DND-41 (cell line): ENCODE measurements at regions not wholly inside any gene's neighbourhood (a gene's known extent, or its start where the extent isn't known, plus 50 kb on each side); places are given as distances from the start of the nearest gene placed in this dataset.

ENCODE experiments used
- ATAC-seq: fragments of 200-7000 bp; cut with Tn5 transposase; 3 replicates; pipeline ENCODE4 v1.9.1; 2021; ENCODE audit warnings: low read depth; ENCODE audit not compliant: insufficient read depth
- DNase-seq: peaks from one replicate; pipeline ENCODE4 v3.0.0-alpha.2; 2020
- H2AFZ ChIP-seq: 2 replicates; pipeline ENCODE4 v1.6.0; 2012; ENCODE audit warnings: low read depth, low read length
- H3K27ac ChIP-seq: 2 replicates; pipeline ENCODE4 v1.5.1; 2012; ENCODE audit warnings: low read length, inconsistent platforms
- H3K27me3 ChIP-seq: fragments of 200-600 bp; sonication (generic); 2 replicates; pipeline ENCODE4 v1.6.0; 2012; ENCODE audit warnings: low read length, mild to moderate bottlenecking, inconsistent platforms; ENCODE audit not compliant: insufficient read depth, poor library complexity
- H3K36me3 ChIP-seq: 2 replicates; pipeline ENCODE4 v1.5.1; 2012; ENCODE audit warnings: low read length, inconsistent platforms; ENCODE audit not compliant: insufficient read depth
- H3K4me1 ChIP-seq: 2 replicates; pipeline ENCODE4 v1.5.1; 2012; ENCODE audit warnings: mild to moderate bottlenecking, low read length; ENCODE audit not compliant: insufficient read depth
- H3K4me2 ChIP-seq: 2 replicates; pipeline ENCODE4 v1.6.0; 2012; ENCODE audit warnings: mild to moderate bottlenecking, moderate library complexity, low read length, inconsistent platforms; ENCODE audit not compliant: insufficient read depth
- H3K4me3 ChIP-seq, 2 experiments: fragments of 200-600 bp in 1 of 2; shearing (Covaris generic) in 1 of 2; 2 replicates each; pipeline ENCODE4 v1.5.1; 2012 to 2016; ENCODE audit warnings: inconsistent platforms in 2 of 2, low read length in 2 of 2, mild to moderate bottlenecking in 2 of 2, low read depth in 1 of 2, moderate library complexity in 1 of 2
- H3K79me2 ChIP-seq: 2 replicates; pipeline ENCODE4 v1.6.0; 2012; ENCODE audit warnings: low read length, inconsistent platforms; ENCODE audit not compliant: insufficient read depth
- H3K9ac ChIP-seq: 2 replicates; pipeline ENCODE4 v1.6.0; 2012; ENCODE audit warnings: low read depth, mild to moderate bottlenecking, inconsistent platforms, low read length, moderate library complexity
- H3K9me3 ChIP-seq: 2 replicates; pipeline ENCODE4 v1.5.1; 2012; ENCODE audit warnings: low read length, moderate library complexity, mild to moderate bottlenecking, inconsistent platforms; ENCODE audit not compliant: insufficient read depth, severe bottlenecking
- H4K20me1 ChIP-seq: 2 replicates; pipeline ENCODE4 v1.6.0; 2012; ENCODE audit warnings: low read length; ENCODE audit not compliant: insufficient read depth
- EZH2 ChIP-seq: IDR thresholded peaks from 3 replicates; pipeline ENCODE4 v1.6.1; 2012; ENCODE audit warnings: borderline replicate concordance, low read depth, mild to moderate bottlenecking, moderate library complexity, low read length, inconsistent platforms; ENCODE audit not compliant: severe bottlenecking
- TF ChIP-seq, protein P1 (sequence below): IDR thresholded peaks from 2 replicates; pipeline ENCODE4 v1.5.1; 2012; ENCODE audit warnings: borderline replicate concordance, low read length, moderate library complexity, mild to moderate bottlenecking; ENCODE audit not compliant: poor library complexity, severe bottlenecking; ENCODE audit errors: extremely low read depth

- ATAC-seq (no peak), DNase-seq (no peak)
- no peaks in the 10 kb centered on the region for H3K27me3 ChIP-seq
- H3K79me2 ChIP-seq: no peaks in the 10 kb centered on the region
- H2AFZ ChIP-seq: no peak overlapping the region
- no peak overlapping the region for H3K27ac ChIP-seq
- no peak overlapping the region for H3K9ac ChIP-seq
- H3K4me3 ChIP-seq: no peak overlapping the region
- TF ChIP-seq, protein P1, sequence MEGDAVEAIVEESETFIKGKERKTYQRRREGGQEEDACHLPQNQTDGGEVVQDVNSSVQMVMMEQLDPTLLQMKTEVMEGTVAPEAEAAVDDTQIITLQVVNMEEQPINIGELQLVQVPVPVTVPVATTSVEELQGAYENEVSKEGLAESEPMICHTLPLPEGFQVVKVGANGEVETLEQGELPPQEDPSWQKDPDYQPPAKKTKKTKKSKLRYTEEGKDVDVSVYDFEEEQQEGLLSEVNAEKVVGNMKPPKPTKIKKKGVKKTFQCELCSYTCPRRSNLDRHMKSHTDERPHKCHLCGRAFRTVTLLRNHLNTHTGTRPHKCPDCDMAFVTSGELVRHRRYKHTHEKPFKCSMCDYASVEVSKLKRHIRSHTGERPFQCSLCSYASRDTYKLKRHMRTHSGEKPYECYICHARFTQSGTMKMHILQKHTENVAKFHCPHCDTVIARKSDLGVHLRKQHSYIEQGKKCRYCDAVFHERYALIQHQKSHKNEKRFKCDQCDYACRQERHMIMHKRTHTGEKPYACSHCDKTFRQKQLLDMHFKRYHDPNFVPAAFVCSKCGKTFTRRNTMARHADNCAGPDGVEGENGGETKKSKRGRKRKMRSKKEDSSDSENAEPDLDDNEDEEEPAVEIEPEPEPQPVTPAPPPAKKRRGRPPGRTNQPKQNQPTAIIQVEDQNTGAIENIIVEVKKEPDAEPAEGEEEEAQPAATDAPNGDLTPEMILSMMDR: no peak
- no peak for TF ChIP-seq EZH2
- peaks cover 31% of the 10 kb centered on the region for H3K4me1 ChIP-seq
- no peak overlapping the region for H3K4me2 ChIP-seq
- no peaks in the 10 kb centered on the region for H3K9me3 ChIP-seq
- no peaks in the 10 kb centered on the region for H3K36me3 ChIP-seq
- H4K20me1 ChIP-seq: no peaks in the 10 kb centered on the region
These were observed 301.7 kb upstream of the KAZN start for GRCh38 chr1:14296795-14297194.

GRCh38 chr1:14297356-14297755 lies 301.1 kb upstream of the KAZN start:
- H3K4me1 ChIP-seq: peaks cover 25% of the 10 kb centered on the region
- no peak overlapping the region for H3K9ac ChIP-seq
- H4K20me1 ChIP-seq: no peaks in the 10 kb centered on the region
- no peaks in the 10 kb centered on the region for H3K79me2 ChIP-seq
- no peak overlapping the region for H2AFZ ChIP-seq
- H3K4me3 ChIP-seq: no peak overlapping the region
- H3K4me2 ChIP-seq: no peak overlapping the region
- H3K27ac ChIP-seq: no peak overlapping the region
- DNase-seq: no peak
- no peaks in the 10 kb centered on the region for H3K27me3 ChIP-seq
- no peaks in the 10 kb centered on the region for H3K36me3 ChIP-seq
- TF ChIP-seq, protein P1: no peak
- TF ChIP-seq EZH2: no peak
- ATAC-seq: no peak
- no peaks in the 10 kb centered on the region for H3K9me3 ChIP-seq

DNA sequence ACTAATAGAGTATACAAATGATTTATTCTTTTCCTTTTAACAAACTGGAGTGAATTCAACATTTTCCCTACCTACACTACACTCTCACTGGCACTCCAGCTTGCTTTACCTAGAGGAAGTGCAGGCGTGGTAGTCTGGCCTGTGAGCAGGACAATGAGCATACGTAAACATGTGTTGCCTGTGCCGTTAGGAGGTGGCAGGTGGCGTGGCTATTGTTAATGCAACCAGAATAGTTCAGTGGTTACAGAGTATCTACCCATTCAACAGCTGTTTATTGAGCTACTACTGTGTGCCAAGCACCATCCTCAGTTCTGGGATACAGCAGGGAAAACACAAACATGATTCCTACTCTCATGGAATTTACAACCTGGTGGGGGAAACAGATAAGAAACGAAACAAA lies 299.7 kb upstream of the KAZN start:
- no peaks in the 10 kb centered on the region for H3K9me3 ChIP-seq
- DNase-seq: no peak
- H3K27ac ChIP-seq: no peak overlapping the region

More for the DNA sequence above, 299.7 kb upstream of the KAZN start:
- Histone ChIP-seq H3K4me3 (no peak overlapping the region), H3K4me1 (peaks cover 11% of the 10 kb centered on the region), H2AFZ (no peak overlapping the region), H3K4me2 (no peak overlapping the region), H3K27me3 (no peaks in the 10 kb centered on the region), H4K20me1 (no peaks in the 10 kb centered on the region), H3K36me3 (no peaks in the 10 kb centered on the region), H3K79me2 (no peaks in the 10 kb centered on the region), H3K9ac (no peak overlapping the region)
- TF ChIP-seq, protein P1: no peak
- TF ChIP-seq EZH2: no peak
- ATAC-seq: no peak
